ENCODE measurements at regions not wholly inside any gene's neighbourhood (a gene's known extent, or its start where the extent isn't known, plus 50 kb on each side); places are given as distances from the start of the nearest gene placed in this dataset.

GRCh38 chr17:33889766-33890165 lies 365.3 kb upstream of the CCL2 start:
- TF ChIP-seq CTCF (IDR thresholded peaks at IDR 0.05; ENCODE audit: unreplicated experiment): no peak
- Mint-ChIP-seq H3K4me3 (no peak overlapping the region), H3K9me3 (no peaks in the 10 kb centered on the region), H3K27ac (no peak overlapping the region), H3K36me3 (no peaks in the 10 kb centered on the region), H3K4me1 (no peaks in the 10 kb centered on the region), H3K27me3 (ENCODE audit: low read depth) (peaks cover 69% of the 10 kb centered on the region)
- DNase-seq (ENCODE audit: low spot score in 2 of 2, unreplicated experiment in 2 of 2): no peak

- no peaks in the 10 kb centered on the region for H3K9me3 Mint-ChIP-seq
- no peak overlapping the region for H3K27ac Mint-ChIP-seq
- H3K27me3 Mint-ChIP-seq (ENCODE audit: low read depth): peaks cover 65% of the 10 kb centered on the region
- H3K36me3 Mint-ChIP-seq: no peaks in the 10 kb centered on the region
- H3K4me3 Mint-ChIP-seq: no peak overlapping the region
- H3K4me1 Mint-ChIP-seq: no peaks in the 10 kb centered on the region
- no peak for TF ChIP-seq CTCF (IDR thresholded peaks at IDR 0.05; ENCODE audit: unreplicated experiment)
- no peak for DNase-seq (ENCODE audit: low spot score in 2 of 2, unreplicated experiment in 2 of 2)
These were observed 362.1 kb upstream of the CCL2 start for GRCh38 chr17:33892717-33893591.

GRCh38 chr17:33895491-33895890 lies 359.6 kb upstream of the CCL2 start:
- Mint-ChIP-seq H3K27ac (no peak overlapping the region), H3K4me1 (no peaks in the 10 kb centered on the region), H3K4me3 (no peak overlapping the region), H3K9me3 (no peaks in the 10 kb centered on the region), H3K27me3 (ENCODE audit: low read depth) (peaks cover 58% of the 10 kb centered on the region), H3K36me3 (no peaks in the 10 kb centered on the region)
- no peak for TF ChIP-seq CTCF (IDR thresholded peaks at IDR 0.05; ENCODE audit: unreplicated experiment)
- DNase-seq (ENCODE audit: low spot score in 2 of 2, unreplicated experiment in 2 of 2): no peak

- H3K4me3 Mint-ChIP-seq: no peak overlapping the region
- H3K9me3 Mint-ChIP-seq: no peaks in the 10 kb centered on the region
- peaks cover 56% of the 10 kb centered on the region for H3K27me3 Mint-ChIP-seq (ENCODE audit: low read depth)
- H3K4me1 Mint-ChIP-seq: no peaks in the 10 kb centered on the region
- DNase-seq (ENCODE audit: low spot score in 2 of 2, unreplicated experiment in 2 of 2): no peak
- TF ChIP-seq CTCF (IDR thresholded peaks at IDR 0.05; ENCODE audit: unreplicated experiment): no peak
- no peak overlapping the region for H3K27ac Mint-ChIP-seq
- no peaks in the 10 kb centered on the region for H3K36me3 Mint-ChIP-seq
These were observed 358.8 kb upstream of the CCL2 start for GRCh38 chr17:33896263-33896662.

GRCh38 chr17:33901085-33901484 lies 354.0 kb upstream of the CCL2 start:
- no peak for DNase-seq (ENCODE audit: low spot score in 2 of 2, unreplicated experiment in 2 of 2)
- Mint-ChIP-seq H3K27ac (no peak overlapping the region), H3K9me3 (no peaks in the 10 kb centered on the region), H3K4me1 (no peaks in the 10 kb centered on the region), H3K27me3 (ENCODE audit: low read depth) (peaks cover 40% of the 10 kb centered on the region), H3K4me3 (no peak overlapping the region), H3K36me3 (no peaks in the 10 kb centered on the region)
- TF ChIP-seq CTCF (IDR thresholded peaks at IDR 0.05; ENCODE audit: unreplicated experiment): no peak

Data from mesothelial cell of epicardium (in vitro differentiated cells).